Amniotic epithelial cell (primary cell): ENCODE measurements at regions not wholly inside any gene's neighbourhood (a gene's known extent, or its start where the extent isn't known, plus 50 kb on each side); places are given as distances from the start of the nearest gene placed in this dataset.

Source experiments
- DNase-seq: peaks from one replicate; pipeline ENCODE4 v3.0.0-alpha.2; 2010; ENCODE audit warnings: low read depth

DNA sequence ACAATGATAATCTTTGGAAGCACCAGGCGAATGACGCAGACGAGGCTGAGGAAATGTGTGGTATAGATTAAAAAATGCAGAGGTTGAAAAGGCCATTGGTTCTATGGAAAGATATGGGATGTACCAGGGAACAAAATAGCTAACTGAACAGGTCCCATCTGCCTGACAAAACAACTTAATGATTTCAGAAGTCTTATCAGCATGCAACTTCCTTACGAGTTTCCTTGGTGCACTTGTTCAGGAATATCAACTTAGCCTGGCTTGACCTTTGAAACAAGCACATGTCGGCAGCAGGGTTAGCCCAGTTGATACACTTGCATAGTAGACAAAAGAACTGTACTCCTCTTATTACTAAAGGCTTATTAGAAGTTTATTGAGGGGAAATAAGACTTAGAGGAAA is 90.9 kb upstream of the CDH11 start:
- DNase-seq: no peak

DNA sequence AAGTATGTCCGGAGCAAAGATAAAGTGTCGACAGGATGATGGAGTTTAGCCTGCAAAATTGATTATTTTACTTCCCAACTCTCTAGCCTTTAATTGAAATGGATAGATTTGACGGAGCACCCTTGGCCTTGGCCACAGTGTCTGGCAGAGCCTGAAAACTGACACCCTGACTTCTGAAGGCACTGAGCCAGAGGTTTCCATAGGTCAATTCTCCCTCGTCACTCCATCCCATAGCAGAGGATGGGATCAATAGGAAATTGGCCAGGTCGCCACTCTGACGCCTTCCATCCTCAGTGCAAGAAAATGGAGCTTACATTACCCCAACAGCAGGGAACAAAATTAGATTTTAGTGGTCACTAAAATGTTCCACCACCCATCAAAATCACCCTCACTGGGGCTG is 90.4 kb upstream of the CDH11 start:
- no peak for DNase-seq

DNA sequence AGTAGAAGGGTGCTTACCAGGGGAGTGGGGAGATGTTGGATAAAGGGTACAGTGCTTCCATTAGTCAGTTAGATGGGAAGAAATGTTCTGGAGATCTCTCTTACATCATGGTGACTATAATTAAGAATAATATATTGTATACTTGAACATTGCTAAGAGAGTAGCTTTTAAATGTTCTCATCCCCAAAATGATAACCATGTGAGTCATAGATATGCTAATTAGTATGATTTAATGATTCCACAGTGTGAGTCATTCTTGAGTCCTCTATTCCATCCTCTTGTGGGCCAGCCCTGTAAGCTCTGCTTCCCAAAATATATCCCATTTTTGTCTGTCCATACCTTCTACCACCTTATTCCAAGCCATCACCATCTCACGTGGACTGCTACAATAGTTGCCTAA is 80.6 kb upstream of the CDH11 start:
- peak; percentile 69 for DNase-seq

DNA sequence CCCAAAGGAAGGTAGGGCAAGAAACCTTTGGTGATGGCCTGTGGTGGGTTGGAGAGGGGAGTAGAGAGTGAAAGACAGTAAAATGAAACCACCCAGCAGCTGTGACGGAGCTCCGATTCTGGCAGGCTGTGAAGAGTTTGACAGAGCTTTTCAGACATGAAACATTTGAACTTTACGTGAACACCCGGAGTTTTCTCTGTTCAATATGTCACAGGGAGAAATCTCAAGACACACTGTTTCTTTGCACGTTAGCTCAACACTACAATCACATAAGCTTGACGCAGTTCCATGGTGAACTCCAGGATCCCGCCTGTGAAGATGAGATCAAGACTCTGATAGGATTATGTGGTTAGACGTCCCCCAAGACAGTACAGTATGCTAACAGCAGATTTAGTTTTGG is 79.6 kb upstream of the CDH11 start:
- DNase-seq: no peak

DNA sequence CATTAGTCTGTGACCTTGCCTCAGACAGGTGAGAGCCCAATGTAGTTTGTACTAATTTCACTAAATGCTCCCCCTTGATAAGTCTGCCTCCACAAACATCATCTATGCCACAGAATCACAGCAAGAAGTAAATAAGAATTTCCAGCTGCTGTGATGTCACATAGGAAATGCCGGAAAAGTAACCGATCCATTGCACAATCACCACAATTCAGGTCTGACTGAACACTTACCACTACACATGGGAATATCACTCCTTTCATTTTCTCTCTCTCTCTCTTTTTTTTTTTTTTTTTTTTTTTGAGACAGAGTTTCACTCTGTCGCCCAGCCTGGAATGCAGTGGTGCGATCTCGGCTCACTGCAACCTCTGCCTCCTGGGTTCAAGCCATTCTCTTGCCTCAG is 79.0 kb upstream of the CDH11 start:
- peak; percentile 83 for DNase-seq

DNA sequence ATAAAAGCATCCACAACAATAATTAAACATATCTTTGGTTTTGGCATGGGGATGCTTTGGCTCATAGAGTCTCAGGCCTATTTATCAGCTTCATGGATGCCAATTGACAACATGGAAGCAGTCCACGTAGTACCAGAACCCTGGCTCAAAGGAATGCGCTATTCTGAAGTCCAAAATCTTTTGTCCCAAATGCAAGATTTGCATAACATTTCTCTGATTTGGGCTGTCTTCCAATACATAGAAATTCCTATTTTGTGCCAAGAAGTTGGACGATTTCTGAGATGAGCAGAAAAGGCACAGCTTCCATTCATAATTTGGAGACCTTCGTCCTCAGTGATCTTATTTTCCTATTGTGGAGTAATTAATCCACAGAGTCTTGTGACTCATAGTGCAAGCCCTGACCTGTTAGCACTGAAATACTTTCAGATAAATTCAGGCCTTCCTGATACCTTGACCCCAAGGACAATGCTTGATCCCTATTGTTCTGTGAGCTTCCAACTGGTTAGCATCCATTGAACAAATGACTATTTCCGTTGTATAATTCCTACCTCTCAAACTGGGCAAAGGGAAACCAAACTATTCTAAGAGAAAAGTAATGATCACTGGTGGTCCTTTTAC is 78.4 kb upstream of the CDH11 start:
- DNase-seq: no peak

DNA sequence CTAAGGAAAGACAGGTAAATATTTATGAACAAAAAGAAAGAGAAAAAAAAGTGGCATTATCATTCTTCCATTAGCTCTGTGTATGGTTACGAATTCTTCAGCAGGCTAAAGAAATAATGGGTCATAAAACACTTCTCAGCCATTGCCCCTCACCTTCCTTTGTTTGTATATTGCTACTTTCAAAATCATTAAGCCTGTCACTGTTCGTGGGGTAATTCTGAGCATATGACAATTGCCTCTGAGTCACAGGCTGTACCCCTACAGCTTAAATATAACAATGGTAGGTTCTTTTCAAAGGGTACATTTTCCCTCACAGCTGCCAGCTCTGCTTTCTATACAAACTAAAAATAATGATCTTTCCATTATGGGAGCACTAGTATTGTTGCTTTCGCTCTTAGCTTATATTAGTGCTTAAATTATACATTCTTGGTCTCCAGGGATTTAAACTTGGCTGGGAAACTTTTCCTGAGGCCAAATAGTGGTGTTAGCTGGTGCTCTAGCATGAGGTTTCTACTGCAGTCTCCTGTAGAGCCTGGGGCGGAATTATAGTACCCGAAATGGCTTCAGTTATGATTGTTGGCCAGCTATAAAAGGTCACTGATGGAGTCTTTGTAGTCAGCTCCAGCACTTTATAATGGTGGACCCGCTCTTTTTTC is 74.7 kb upstream of the CDH11 start:
- DNase-seq: no peak

DNA sequence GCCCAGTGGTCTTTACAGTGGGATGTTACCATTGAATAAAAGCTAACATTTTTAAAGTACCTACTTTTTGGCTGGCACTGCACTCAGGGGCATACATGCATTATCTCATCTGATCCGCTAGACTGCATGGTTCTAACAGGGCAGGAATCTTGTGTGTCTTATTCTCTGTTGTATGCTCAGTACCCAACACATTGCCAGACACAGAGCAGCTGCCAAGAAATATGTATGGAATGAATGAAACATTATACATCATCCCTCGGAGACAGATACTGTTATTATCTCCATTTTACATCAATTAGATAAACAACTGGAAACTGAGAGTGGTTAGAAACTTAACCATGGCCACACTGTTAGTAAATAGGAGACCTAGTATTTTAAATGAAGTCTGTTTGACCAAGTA is 74.1 kb upstream of the CDH11 start:
- DNase-seq: peak; percentile 69

DNA sequence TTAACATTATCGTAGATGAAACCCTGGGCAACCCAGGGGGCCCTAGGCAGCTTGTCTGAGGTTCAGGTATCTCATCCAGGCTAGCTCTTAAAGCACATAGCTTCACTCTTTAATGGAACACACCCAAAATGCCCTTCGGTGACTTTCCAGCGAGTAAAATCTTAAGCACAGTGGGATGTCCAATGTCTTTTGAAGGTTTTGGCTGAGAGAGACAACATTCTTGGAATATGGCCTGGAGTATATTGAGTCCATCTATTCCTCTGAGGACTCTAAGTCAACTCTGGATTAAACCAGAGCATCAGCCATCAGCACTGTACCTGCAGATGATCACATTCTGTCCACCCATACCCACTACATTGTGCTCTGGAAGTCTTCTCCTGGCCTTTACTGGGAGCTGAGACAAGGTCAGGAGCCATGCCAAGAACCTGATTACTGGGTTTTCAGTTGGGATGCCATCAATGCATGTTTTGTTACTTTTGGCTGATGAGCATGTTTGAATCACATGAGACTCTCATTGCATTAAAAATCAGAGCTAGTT is 63.4 kb upstream of the CDH11 start:
- DNase-seq: no peak

DNA sequence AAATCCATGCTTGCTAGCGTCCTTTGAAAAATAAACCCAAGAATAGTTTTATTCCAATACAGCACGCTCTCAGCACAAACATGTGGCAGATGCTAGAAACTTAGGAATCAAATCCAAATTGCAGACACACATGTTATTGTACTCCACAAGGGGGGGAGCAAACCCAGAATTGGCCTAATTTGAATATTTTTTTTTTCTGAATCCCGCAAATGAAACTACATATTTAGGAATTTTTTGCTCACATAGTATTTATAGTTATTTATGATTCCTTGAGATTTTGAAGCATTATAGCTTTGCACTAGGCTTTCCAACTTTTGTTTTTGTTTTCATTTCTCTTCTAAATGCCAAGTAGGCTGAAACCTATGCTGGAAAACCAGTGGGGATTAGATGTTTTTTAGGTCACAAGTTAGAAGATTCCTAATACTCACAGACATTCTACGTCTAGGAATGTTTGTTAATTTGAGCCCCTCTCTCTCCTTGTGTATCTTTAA is 59.3 kb upstream of the CDH11 start:
- DNase-seq: no peak

DNA sequence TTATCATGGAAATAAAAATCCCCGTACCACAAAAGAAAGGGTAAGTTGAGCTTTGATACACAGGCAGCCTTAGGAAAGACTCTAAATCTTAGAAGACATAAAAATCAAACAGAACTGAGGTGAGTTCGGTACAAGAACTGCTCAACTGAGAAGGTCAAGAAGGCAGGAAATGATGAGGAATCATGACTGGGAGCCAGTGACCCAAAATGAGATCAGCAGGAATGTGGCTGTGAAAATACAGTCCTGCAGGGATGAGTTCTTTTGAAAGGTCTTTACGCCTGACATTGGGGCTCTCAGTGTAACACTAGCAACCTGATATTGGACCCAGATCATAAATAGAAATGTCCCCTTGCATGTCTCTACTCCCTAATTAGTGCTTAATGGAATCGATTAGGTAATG is 56.3 kb upstream of the CDH11 start:
- DNase-seq: no peak

DNA sequence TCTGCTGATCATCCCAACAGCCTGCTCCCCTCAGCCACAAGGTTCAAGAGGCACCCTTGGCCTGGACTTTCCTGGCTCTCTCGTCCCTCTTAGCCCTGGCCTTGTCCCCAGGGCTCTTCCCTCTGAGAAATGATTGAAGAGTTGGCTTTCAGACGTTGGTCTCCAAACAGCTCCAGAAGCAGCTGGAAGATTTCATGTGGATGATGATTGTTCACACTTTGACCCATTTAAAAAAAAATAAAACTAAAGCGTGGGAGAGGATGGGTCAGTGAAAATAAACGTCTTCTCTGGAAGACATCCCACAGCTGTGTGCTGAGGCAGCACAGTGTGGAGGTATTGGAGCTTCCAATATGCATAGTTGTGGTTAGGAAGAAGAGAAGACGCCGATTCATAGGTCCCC is 54.7 kb upstream of the CDH11 start:
- peak; percentile 46 for DNase-seq

DNA sequence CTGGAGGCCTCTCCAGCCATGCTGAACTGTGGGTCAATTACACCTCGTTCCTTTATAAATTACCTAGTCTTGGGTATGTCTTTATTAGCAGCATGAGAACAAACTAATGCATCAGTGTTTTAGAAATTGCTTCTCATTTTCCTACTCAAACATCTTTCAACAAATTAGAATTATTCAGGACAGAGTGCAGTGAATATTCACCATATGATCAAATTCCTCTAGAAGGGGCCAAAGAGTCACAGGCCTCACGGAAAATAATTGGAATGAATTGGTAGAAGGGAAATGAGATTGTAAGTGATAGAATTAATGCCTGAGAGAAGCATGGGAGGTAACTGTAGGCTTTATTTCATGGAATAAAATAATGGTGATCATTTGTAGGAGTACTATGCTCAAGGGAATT is 50.5 kb upstream of the CDH11 start:
- DNase-seq: no peak
